Astrocyte (in vitro differentiated cells and primary cell): ENCODE measurements at regions not wholly inside any gene's neighbourhood (a gene's known extent, or its start where the extent isn't known, plus 50 kb on each side); places are given as distances from the start of the nearest gene placed in this dataset.

Experiments used
- DNase-seq: peaks from one replicate; pipeline ENCODE4 v3.0.0-alpha.2; 2010; ENCODE audit warnings: low read depth
- FAIRE-seq: peaks from 2 replicates; lab custom pipeline; 2011; peaks lifted over from hg19 to GRCh38; lab: Jason Lieb, UNC
- H2AFZ ChIP-seq: 2 replicates; pipeline ENCODE4 v1.6.0; 2012; ENCODE audit warnings: low read depth, low read length, inconsistent platforms
- H3K27ac ChIP-seq: 2 replicates; pipeline ENCODE4 v1.5.1; 2011; ENCODE audit warnings: low read depth, low read length, inconsistent platforms
- H3K27me3 ChIP-seq: 2 replicates; pipeline ENCODE4 v1.6.0; 2011; ENCODE audit warnings: low read length, inconsistent platforms; ENCODE audit not compliant: insufficient read depth
- H3K36me3 ChIP-seq: 2 replicates; pipeline ENCODE4 v1.5.1; 2011; ENCODE audit warnings: low read length, inconsistent platforms; ENCODE audit not compliant: insufficient read depth
- H3K4me1 ChIP-seq: 2 replicates; pipeline ENCODE4 v1.5.1; 2011; ENCODE audit warnings: low read length, inconsistent platforms; ENCODE audit not compliant: insufficient read depth
- H3K4me2 ChIP-seq: 2 replicates; pipeline ENCODE4 v1.6.0; 2012; ENCODE audit warnings: low read length, inconsistent platforms
- H3K4me3 ChIP-seq: 2 replicates; pipeline ENCODE4 v1.5.1; 2011; ENCODE audit warnings: low read depth, mild to moderate bottlenecking, low read length, inconsistent platforms; ENCODE audit not compliant: insufficient read depth
- H3K79me2 ChIP-seq: 2 replicates; pipeline ENCODE4 v1.6.0; 2012; ENCODE audit warnings: mild to moderate bottlenecking, low read length, inconsistent platforms; ENCODE audit not compliant: insufficient read depth
- H3K9ac ChIP-seq: 2 replicates; pipeline ENCODE4 v1.6.0; 2012; ENCODE audit warnings: mild to moderate bottlenecking, low read length, inconsistent platforms
- H3K9me3 ChIP-seq: 2 replicates; pipeline ENCODE4 v1.5.1; 2012; ENCODE audit warnings: low read depth, mild to moderate bottlenecking, low read length, inconsistent platforms; ENCODE audit not compliant: insufficient read depth
- H4K20me1 ChIP-seq: 2 replicates; pipeline ENCODE4 v1.6.0; 2012; ENCODE audit warnings: low read length, inconsistent platforms; ENCODE audit not compliant: insufficient read depth
- H3K27ac Mint-ChIP-seq: one replicate; pipeline ENCODE4 v1.8.0; 2021; ENCODE audit warnings: mild to moderate bottlenecking, mixed read lengths; ENCODE audit not compliant: unreplicated experiment
- H3K27me3 Mint-ChIP-seq: one replicate; pipeline ENCODE4 v1.8.0; 2021; ENCODE audit warnings: low read depth, mixed read lengths; ENCODE audit not compliant: unreplicated experiment
- H3K36me3 Mint-ChIP-seq: one replicate; pipeline ENCODE4 v1.8.0; 2021; ENCODE audit warnings: low read depth, mixed read lengths; ENCODE audit not compliant: unreplicated experiment
- H3K4me1 Mint-ChIP-seq: one replicate; pipeline ENCODE4 v1.8.0; 2021; ENCODE audit warnings: low read depth, mixed read lengths; ENCODE audit not compliant: unreplicated experiment
- H3K4me3 Mint-ChIP-seq: one replicate; pipeline ENCODE4 v1.8.0; 2021; ENCODE audit warnings: mild to moderate bottlenecking, moderate library complexity, mixed read lengths; ENCODE audit not compliant: unreplicated experiment
- H3K9me3 Mint-ChIP-seq: one replicate; pipeline ENCODE4 v1.8.0; 2021; ENCODE audit warnings: mild to moderate bottlenecking, mixed read lengths; ENCODE audit not compliant: unreplicated experiment
- EZH2 ChIP-seq: IDR thresholded peaks from 2 replicates; pipeline ENCODE4 v1.6.1; 2012; ENCODE audit warnings: mild to moderate bottlenecking, low read length, inconsistent platforms; ENCODE audit not compliant: insufficient read depth
- TF ChIP-seq, protein P1 (sequence below): IDR thresholded peaks from 2 replicates; pipeline ENCODE4 v1.5.1; 2011; ENCODE audit warnings: low read depth, mild to moderate bottlenecking, inconsistent platforms, low read length, moderate library complexity; ENCODE audit not compliant: insufficient read depth

DNA sequence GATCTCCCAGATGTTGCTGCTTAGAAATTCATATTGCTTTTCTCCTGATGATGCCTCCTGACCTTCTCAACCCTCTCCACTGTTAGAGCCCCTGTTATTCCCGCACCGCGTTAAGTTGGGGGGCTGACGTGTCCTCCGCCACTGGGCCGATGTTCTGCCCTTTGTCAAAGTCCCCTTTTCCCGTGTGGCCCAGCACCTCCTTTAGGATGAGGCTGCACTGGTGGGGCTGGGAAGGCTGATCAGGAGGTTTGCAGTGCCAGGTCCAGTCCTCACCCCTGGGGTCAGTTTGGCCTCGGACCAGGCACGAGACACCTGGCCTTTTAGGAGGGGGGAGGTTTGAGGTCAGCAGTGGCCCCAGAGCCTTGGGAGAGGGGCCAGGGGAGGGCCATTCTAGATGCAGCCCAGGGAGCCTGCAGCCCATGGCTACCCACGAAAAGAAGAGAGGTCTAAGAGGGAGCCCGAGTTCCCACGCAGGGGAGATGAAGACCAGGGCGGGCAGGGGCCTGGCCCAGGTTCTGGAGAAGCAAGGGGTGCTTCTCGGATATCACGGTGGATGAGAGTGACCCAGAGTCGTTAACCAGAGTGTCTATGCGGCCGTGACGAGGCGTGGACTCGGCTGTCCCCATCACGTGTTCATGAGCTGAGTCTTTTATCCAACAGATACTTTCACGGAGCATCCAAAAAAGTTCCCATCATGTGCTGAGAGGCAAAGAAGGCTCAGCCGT is 150.4 kb downstream of the DNAJB6 start:
- H3K4me3 ChIP-seq, result no peak overlapping the region
- FAIRE-seq, result no peak
- H4K20me1 ChIP-seq, result no peaks in the 10 kb centered on the region
- no peaks in the 10 kb centered on the region for H3K79me2 ChIP-seq
- Mint-ChIP-seq H3K4me3 (no peak overlapping the region), H3K4me1 (no peaks in the 10 kb centered on the region), H3K36me3 (peaks cover 2% of the 10 kb centered on the region), H3K27me3 (no peaks in the 10 kb centered on the region), H3K27ac (no peak overlapping the region), H3K9me3 (peaks cover 15% of the 10 kb centered on the region)
- TF ChIP-seq, protein P1, sequence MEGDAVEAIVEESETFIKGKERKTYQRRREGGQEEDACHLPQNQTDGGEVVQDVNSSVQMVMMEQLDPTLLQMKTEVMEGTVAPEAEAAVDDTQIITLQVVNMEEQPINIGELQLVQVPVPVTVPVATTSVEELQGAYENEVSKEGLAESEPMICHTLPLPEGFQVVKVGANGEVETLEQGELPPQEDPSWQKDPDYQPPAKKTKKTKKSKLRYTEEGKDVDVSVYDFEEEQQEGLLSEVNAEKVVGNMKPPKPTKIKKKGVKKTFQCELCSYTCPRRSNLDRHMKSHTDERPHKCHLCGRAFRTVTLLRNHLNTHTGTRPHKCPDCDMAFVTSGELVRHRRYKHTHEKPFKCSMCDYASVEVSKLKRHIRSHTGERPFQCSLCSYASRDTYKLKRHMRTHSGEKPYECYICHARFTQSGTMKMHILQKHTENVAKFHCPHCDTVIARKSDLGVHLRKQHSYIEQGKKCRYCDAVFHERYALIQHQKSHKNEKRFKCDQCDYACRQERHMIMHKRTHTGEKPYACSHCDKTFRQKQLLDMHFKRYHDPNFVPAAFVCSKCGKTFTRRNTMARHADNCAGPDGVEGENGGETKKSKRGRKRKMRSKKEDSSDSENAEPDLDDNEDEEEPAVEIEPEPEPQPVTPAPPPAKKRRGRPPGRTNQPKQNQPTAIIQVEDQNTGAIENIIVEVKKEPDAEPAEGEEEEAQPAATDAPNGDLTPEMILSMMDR, result no peak
- TF ChIP-seq EZH2, result no peak
- H3K4me2 ChIP-seq, result no peak overlapping the region
- no peaks in the 10 kb centered on the region for H3K36me3 ChIP-seq
- no peak for DNase-seq
- H3K4me1 ChIP-seq, result no peaks in the 10 kb centered on the region
- no peaks in the 10 kb centered on the region for H3K9me3 ChIP-seq
- H3K27me3 ChIP-seq, result no peaks in the 10 kb centered on the region
- H3K9ac ChIP-seq, result no peak overlapping the region
- H3K27ac ChIP-seq, result no peak overlapping the region
- H2AFZ ChIP-seq, result no peak overlapping the region

DNA sequence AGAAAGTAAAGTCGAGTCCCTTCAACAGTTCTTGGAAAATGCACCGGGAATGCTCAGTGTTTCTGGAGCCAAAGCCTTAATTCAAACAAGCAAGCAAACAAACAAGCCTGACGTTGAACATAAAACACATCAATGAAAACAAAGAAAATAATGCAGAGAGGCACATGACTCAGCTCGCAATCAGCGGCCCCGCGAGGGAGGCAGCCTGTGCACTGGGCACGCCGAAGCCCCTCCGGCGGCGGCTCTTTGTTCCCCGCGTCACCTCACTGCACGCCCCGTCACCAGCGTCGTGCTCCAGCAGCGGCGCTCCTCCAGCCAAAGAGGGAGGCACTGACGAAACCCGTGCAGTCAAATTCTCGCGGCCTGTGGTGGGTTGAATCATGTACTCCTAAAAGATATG is 151.5 kb downstream of the DNAJB6 start:
- H3K4me3 ChIP-seq, result no peak overlapping the region
- H3K27me3 ChIP-seq, result no peaks in the 10 kb centered on the region
- peaks cover 15% of the 10 kb centered on the region for H3K9me3 Mint-ChIP-seq
- peaks cover 2% of the 10 kb centered on the region for H3K36me3 Mint-ChIP-seq
- H4K20me1 ChIP-seq, result no peaks in the 10 kb centered on the region
- no peak overlapping the region for H3K9ac ChIP-seq
- H3K36me3 ChIP-seq, result no peaks in the 10 kb centered on the region
- H2AFZ ChIP-seq, result peak overlapping the region; percentile 17
- no peak for FAIRE-seq
- H3K9me3 ChIP-seq, result no peaks in the 10 kb centered on the region
- H3K4me1 Mint-ChIP-seq, result no peaks in the 10 kb centered on the region
- no peak overlapping the region for H3K27ac ChIP-seq
- peak; percentile 27 for DNase-seq
- no peak overlapping the region for H3K4me3 Mint-ChIP-seq
- TF ChIP-seq EZH2, result no peak
- TF ChIP-seq, protein P1, result no peak
- H3K79me2 ChIP-seq, result no peaks in the 10 kb centered on the region
- H3K4me1 ChIP-seq, result no peaks in the 10 kb centered on the region
- H3K27me3 Mint-ChIP-seq, result no peaks in the 10 kb centered on the region
- peak overlapping the region; percentile 66 for H3K4me2 ChIP-seq
- no peak overlapping the region for H3K27ac Mint-ChIP-seq

DNA sequence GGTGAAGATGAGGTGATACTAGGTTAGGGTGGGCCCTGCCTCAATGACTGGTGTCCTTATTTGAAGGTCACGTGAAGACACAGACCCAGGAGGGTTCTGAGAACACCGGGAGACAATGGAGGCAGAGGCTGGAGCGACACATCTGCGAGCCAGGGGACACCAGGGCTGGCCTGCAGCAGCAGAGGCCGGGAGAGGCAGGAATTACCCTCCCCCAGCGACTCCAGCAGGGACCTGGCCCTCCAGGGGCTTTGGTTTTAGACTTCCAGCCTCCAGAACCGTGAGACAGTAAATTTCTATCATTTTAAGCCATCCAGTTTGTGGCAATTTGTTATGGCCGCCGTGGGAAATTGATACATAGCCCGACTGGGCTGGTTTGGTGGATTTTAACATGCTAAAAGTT is 152.2 kb downstream of the DNAJB6 start:
- FAIRE-seq, result no peak

More for the DNA sequence above, 152.2 kb downstream of the DNAJB6 start:
- no peak for DNase-seq
- Histone ChIP-seq H3K4me3 (no peak overlapping the region), H3K4me1 (no peaks in the 10 kb centered on the region), H3K79me2 (no peaks in the 10 kb centered on the region), H3K27ac (no peak overlapping the region), H3K36me3 (no peaks in the 10 kb centered on the region), H3K9ac (no peak overlapping the region), H4K20me1 (no peaks in the 10 kb centered on the region), H3K27me3 (no peaks in the 10 kb centered on the region), H3K9me3 (no peaks in the 10 kb centered on the region), H2AFZ (no peak overlapping the region), H3K4me2 (no peak overlapping the region)
- H3K36me3 Mint-ChIP-seq, result peaks cover 2% of the 10 kb centered on the region
- TF ChIP-seq, protein P1, result no peak
- no peak for TF ChIP-seq EZH2
- H3K27ac Mint-ChIP-seq, result no peak overlapping the region
- H3K4me3 Mint-ChIP-seq, result no peak overlapping the region
- peaks cover 16% of the 10 kb centered on the region for H3K9me3 Mint-ChIP-seq
- no peaks in the 10 kb centered on the region for H3K4me1 Mint-ChIP-seq
- no peaks in the 10 kb centered on the region for H3K27me3 Mint-ChIP-seq
